GM18520 (cell line): ENCODE measurements at regions not wholly inside any gene's neighbourhood (a gene's known extent, or its start where the extent isn't known, plus 50 kb on each side); places are given as distances from the start of the nearest gene placed in this dataset.
A peak's percentile ranks its signal among the peaks of the same experiment; 100 is the strongest.
"Not testable (repeated sequence)": the region's sequence is repeated elsewhere in the genome, so short reads cannot be mapped to it uniquely, and the experiment has no call there.

Source experiments
- ATAC-seq: cut with Tn5 transposase; IDR thresholded peaks from one replicate; pipeline ENCODE4 v1.9.1; 2021; ENCODE audit not compliant: unreplicated experiment

- ATAC-seq, result no peak
Observed at GRCh38 chr13:42474954-42475353, 99.0 kb upstream of the TNFSF11 start.

- ATAC-seq, result no peak
Observed at GRCh38 chr13:42477596-42478190, 96.3 kb upstream of the TNFSF11 start.

GRCh38 chr13:42478531-42479156, 95.3 kb upstream of the TNFSF11 start:
- ATAC-seq, result no peak

GRCh38 chr13:42484386-42484785, 89.6 kb upstream of the TNFSF11 start:
- ATAC-seq, result no peak

- ATAC-seq, result no peak
Observed at GRCh38 chr13:42485272-42485671, 88.7 kb upstream of the TNFSF11 start.

GRCh38 chr13:42486711-42487198, 87.2 kb upstream of the TNFSF11 start:
- ATAC-seq, result no peak

GRCh38 chr13:42487221-42487620, 86.7 kb upstream of the TNFSF11 start:
- no peak for ATAC-seq

- ATAC-seq, result no peak
Observed at GRCh38 chr13:42490676-42491075, 83.3 kb upstream of the TNFSF11 start.

- no peak for ATAC-seq
Observed at GRCh38 chr13:42492372-42492920, 81.5 kb upstream of the TNFSF11 start.

GRCh38 chr13:42494157-42494556, 79.8 kb upstream of the TNFSF11 start:
- ATAC-seq, result no peak

- ATAC-seq, result no peak
Observed at GRCh38 chr13:42495255-42495654, 78.7 kb upstream of the TNFSF11 start.

GRCh38 chr13:42495751-42496150, 78.2 kb upstream of the TNFSF11 start:
- no peak for ATAC-seq

GRCh38 chr13:42496926-42497554, 76.9 kb upstream of the TNFSF11 start:
- ATAC-seq, result not testable (repeated sequence)

GRCh38 chr13:42497798-42498197, 76.2 kb upstream of the TNFSF11 start:
- peak; percentile 91 for ATAC-seq

- ATAC-seq, result no peak
Observed at GRCh38 chr13:42498521-42498920, 75.4 kb upstream of the TNFSF11 start.
